ENCODE measurements at regions not wholly inside any gene's neighbourhood (a gene's known extent, or its start where the extent isn't known, plus 50 kb on each side); places are given as distances from the start of the nearest gene placed in this dataset.
"Not testable (repeated sequence)": the region's sequence is repeated elsewhere in the genome, so short reads cannot be mapped to it uniquely, and the experiment has no call there.

DNA sequence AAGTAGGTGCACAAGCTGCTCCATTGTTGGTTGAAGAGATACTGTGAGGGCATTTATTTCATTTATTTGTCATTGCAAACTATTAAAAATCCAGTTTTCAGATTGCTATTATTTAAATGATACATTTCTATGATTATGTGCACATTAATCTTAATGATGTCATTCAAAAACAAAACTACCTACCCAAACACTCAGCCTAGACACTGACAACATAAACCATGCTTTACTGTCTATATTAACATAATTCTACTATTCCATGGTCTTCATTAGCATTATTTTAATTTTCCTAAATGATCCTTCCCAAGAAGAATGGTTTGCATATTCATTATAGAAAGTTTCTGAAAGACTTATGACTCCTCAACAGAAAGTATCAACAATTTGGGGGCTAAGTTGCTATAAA lies 813.0 kb upstream of the SLITRK5 start:
- no peak for DNase-seq (ENCODE audit: low read depth in 2 of 2)

DNA sequence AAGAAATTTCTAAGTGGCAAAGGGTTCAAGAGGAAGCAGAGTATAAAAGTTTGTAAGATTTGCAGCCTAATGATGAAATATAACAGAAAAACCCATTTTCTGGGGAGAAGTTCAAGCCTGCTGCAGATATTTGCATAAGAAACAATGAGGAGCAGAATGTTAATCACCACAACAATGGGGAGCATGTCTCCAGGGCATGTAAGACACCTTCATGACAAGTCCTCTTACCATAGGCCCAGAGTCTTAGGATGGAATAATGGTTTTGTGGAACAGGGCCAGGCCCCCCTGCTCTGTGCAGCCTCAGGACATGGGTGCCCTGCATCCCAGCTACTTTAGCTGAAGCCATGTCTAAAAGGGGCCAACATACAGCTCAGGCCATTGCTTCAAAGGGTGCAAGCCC lies 809.0 kb upstream of the SLITRK5 start:
- DNase-seq (ENCODE audit: low read depth in 2 of 2), result no peak

DNA sequence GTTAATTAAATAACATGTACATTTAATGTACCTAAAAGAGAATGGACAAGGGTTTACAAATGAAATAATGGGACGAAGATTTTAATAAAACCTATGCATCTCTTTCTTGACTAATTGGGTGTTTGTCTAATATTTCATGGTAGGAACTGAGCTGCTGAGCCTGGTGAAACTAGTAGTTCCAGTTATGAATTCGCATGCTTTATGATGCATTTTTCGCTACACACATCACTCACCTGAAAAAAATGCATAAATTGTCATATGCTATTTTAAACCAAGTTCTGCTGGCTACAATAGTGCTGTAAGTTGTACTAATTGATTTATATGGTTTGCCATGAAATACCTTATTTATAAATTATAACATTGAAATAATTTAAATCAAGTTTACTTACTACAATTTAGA lies 806.8 kb upstream of the SLITRK5 start:
- no peak for DNase-seq (ENCODE audit: low read depth in 2 of 2)

DNA sequence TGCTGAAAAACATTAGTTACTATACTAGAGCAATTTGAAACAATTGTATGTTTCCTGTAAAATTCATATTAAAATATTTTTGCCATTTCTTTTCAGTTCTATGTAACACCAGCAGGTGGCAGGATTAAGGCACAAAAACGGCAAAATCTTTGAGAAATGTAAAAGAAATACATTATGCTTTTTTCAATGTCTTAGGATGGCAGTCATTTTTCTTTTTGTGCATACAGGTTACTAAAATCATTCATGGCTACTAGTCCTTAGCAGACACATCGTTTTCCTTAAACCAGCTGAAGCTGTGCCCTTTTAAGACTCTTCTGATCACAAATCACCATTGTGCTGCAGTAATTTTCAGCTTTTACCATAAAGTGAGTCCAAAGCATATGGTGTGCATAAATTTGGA lies 800.7 kb upstream of the SLITRK5 start:
- no peak for DNase-seq (ENCODE audit: low read depth in 2 of 2)

DNA sequence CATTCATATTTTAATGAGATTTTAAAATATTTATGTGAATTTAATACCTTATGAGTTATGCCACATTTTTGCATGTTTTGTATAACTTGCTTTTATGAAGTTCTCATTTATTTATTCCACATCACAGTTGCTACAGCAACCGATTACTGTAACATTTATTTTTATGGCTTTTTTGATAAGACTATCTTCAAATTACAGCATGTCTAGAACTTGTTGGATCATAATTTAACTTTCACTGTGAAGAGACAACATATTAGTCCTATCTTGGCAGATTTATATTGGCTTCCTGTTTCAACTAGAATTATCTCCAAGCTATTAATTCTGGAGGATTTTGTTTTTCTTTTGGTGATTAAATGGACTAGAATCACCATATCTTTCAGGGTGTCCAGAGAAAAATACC lies 793.7 kb upstream of the SLITRK5 start:
- DNase-seq (ENCODE audit: low read depth in 2 of 2), result no peak

DNA sequence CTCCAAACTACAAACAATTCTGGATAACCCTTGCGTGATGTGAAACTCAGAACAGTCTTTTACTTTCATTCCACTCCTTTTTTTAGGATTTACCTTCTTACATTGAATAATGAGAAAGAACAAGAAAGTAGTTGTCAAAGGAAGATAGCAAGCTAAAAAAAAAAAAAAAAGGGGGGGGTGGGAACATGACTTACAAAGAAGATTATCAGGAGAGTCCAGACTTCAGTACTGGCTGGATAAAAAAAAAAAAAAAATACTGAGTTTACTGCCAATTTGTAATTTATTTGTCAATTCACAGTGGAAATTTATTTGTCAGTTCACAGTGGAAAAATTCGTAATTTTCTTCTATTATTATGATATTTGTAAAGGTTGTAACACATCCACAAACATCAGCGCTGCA lies 792.4 kb upstream of the SLITRK5 start:
- no peak for DNase-seq (ENCODE audit: low read depth in 2 of 2)

DNA sequence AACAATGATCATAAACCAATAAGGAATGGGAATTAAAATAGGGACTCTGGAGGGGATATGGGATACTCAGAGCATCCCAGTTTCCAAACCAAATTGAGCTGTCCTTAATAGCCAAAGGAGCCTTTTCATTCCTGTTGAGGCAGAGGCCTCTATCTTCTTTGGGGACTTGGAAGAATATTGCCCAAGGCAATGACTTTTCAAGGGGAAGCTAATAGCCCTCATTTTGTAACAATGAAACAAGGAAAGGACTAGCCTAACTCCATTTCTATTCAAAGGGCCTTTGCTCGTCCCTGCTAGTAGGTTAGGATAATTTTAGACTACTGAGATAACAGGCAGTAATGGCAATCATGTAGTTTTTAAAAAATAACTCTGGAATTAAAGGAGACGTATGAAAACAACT lies 789.8 kb upstream of the SLITRK5 start:
- DNase-seq (ENCODE audit: low read depth in 2 of 2), result no peak

DNA sequence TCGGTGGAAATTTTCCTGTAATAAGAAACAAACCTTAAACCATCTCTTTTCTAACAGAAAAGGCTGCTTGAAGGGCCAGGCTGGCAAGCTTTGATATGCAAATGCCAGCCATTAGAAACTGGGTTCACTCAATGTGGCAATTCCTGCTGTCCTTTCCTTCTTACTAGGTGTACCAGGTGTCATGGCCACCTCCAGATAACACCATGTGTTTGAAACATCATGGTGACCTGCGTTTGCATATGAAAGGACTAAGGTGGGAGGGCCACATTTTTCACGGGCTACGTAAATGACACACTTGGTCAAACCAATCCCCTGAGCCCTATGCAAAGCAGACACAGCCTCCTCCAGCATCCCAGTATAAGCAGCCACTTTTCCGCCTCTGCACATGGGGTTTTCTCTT lies 789.1 kb upstream of the SLITRK5 start:
- no peak for DNase-seq (ENCODE audit: low read depth in 2 of 2)

DNA sequence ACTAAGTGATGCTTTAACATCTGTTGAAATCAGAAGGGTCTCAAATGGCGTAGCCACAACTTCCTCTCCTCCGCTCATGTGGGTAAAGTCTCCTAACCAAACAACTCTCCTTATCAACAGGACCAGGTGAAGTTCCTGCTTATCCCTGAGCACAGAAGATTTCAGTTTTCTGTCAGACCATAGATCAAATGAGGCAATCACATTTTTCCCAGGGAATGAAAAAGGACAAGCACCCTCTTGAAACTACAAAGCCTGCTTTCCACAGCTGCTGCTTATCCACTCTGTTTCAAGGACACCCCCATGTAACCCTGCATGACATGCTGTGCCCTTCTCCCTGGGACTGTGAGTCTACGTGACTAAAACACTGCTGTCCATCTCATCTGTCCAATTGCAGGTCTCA lies 788.3 kb upstream of the SLITRK5 start:
- no peak for DNase-seq (ENCODE audit: low read depth in 2 of 2)

DNA sequence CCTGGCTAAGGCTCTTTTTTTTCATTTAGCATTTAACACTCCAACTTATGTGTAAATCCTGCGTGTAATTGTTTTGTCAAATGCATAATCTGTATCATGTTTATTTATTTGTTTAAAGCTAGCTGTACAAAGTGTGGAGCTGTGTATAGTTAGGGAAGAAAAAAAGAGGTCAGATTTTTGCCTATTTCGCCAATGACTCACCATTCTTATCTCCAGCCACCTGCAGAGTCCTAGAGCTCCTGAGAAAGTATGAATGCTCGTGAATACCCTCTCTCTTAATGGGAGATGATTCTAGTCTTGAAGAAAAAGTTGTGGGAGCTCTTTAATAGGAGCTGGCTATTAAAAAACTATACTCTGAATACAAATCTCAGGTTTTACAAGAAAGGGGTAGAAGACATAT lies 778.8 kb upstream of the SLITRK5 start:
- no peak for DNase-seq (ENCODE audit: low read depth in 2 of 2)

DNA sequence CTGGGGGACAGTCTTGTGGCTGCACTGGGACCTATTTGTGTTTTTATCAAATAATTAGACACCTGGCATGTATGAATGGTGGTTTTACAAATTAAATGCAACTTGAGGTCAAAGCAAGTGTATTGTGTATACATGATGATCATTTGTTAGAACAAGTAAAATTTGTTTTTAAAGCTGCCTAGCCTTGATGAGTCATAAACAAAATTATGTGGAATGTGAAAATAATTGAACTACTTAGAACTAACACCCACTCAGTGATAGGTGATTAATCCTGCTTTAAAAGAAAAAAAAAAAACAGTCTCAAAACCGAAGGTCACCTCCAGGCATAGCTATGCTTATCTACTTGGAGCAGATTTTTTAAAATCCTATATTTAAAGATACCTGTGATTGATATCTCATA lies 770.3 kb upstream of the SLITRK5 start:
- no peak for DNase-seq (ENCODE audit: low read depth in 2 of 2)

DNA sequence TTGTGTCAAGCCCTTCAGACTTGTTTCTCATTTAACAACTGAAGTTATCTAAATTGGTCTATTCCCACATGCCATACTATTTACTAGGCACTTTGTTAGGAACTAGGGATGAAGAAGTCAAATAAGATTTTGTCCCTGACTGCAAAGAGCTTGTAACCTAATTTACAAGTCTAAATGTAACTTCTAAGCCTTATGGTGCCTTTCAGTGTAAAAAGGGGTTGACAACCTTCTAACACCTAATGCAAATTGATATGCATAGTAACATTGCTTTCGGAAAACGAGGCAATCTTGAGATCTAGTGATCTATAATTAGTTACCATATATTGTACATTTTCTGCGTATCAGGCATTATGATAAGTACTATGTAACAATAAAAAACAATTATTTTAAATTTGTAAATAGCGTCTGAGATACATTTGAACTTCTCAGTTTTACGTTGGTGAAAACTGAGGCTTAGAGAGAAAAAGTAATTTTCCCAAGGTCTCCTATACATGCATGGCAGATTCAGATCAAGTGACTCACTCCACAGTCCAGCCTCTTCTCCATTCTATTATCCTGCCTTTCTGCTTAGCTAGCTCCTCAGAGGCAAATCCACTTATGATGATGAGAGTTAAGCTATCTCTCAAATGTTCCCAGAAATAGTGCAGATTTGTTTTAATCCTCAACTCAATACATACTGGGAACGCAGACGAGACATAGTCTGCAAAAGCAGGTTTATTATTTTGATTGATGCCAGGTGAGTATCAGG lies 764.9 kb upstream of the SLITRK5 start:
- DNase-seq (ENCODE audit: low read depth in 2 of 2), result no peak

DNA sequence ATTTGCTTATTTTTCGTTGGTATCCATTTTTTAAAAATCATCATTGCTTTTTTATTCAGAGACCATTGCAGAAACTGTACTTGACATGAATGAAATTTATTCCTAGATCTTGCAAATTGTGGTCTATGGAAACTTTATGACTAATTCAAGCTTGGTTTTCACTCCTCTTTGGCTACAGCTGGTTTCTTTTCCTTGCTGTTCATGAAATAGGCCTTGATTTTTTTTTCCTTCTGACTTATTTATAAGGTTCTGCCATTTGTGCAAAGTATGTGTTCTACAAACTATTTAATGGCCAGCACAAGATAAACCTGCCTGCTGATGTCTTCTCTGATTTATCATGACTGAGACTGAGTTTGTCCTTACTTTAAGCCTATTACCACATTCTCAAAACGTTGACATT lies 764.0 kb upstream of the SLITRK5 start:
- no peak for DNase-seq (ENCODE audit: low read depth in 2 of 2)

DNA sequence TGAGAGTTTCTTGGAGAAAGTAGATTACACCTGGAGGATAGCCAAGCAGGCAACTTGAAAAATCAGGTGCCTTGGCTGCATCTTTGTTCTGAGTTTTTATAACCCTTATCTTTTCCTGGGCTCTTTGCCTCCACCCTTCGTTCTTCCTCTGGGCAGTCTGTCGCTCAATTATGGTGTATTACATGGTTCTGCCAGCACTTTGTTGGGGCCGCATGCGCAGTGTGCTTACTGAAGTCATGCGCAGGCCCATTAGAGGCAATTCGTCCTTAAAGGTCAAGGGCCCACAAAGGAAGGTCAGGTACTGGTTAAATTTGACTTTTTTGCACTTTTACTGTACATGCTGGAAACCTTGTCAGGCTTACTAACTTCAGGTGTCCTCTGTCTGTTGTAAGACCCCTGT lies 761.9 kb upstream of the SLITRK5 start:
- no peak for DNase-seq (ENCODE audit: low read depth in 2 of 2)

DNA sequence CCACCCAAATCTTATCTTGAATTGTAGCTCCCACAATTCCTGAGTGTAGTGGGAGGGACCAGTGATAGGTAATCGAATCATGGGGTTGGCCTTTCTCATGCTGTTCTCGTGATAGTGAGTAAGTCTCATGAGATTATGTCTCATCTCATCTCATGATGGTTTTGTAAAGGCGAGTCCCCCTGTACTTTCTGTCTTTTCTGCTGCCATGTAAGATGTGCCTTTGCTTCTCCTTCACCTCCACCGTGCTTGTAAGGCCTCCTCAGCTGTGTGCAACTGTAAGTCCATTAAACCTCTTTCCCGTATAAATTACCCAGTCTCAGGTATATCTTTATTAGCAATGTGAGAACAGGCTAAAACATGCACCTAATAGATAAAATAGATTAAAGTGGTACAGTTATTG lies 756.4 kb upstream of the SLITRK5 start:
- no peak for DNase-seq (ENCODE audit: low read depth in 2 of 2)

DNA sequence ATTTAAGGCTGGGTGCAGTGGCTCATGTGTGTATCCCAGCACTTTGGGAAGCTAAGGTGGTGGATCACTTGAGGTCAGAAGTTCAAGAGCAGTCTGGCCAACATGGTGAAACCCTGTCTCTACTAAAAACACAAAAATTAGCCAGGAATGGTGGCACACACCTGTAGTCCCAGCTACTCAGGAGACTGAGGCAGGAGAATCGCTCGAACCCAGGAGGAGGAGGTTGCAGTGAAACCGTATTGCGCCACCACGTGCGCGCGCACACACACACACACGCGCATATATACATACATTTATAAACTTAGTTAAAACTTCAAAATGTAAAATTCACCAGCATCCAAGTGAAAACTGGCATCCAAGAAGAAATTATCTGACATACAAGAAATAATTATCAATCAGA lies 753.7 kb upstream of the SLITRK5 start:
- not testable (repeated sequence) for DNase-seq (ENCODE audit: low read depth in 2 of 2)

DNA sequence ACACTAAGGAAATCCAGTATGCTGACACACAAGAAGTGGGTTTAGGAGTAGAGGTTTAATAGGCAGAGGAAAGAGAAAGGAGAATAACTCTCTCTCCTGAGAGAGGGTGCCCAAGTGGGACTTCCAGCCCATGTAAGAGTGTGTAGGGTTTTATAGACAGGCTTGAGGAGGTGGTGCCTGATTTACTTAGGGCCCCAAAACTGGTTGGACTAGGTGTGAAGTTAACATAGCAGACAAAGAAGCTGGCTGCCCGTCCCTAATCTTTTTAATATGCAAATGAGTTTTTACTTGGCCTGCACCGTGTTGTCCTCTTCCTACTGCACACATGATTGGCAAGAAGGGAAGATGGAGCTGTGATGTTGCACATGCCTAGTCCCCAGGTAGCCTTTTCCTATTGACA lies 752.5 kb upstream of the SLITRK5 start:
- no peak for DNase-seq (ENCODE audit: low read depth in 2 of 2)

DNA sequence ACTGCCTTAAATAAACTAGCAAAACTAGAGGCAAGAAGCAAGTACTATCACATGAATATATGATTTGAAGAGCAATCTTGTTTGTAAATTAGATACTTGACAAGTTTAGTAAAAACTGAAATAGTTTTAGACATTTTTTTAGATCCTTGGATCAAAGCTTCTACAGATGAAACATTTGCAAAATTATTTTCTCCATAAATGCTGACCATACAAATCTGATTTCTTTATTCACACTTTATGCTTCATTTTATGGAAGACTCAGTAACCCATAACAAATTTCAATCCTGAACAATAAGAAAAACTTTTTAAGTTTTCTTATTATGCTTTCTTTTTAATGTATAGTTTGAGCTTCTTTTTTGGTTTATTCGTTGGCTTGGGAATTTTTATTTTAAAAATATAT lies 750.2 kb upstream of the SLITRK5 start:
- no peak for DNase-seq (ENCODE audit: low read depth in 2 of 2)

DNA sequence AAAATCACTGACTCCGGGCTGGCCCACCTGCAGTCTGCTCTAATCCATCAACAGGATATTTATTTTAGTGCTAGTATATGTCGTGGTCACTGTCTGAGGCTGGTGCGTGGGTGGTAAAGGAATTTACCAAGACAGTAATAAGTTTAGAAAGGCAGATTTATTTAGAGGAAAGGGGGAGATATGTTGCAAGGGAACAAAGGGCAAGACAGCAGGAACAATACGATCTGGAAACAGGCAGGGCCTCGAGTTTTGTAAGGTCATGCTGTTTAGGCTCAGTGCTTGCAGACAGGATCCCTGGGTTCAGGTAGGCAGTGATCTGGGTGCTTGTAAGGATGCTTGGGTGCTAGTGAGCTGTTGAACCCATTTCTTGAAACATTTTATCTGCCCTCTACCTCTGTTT lies 748.2 kb upstream of the SLITRK5 start:
- DNase-seq (ENCODE audit: low read depth in 2 of 2), result no peak

DNA sequence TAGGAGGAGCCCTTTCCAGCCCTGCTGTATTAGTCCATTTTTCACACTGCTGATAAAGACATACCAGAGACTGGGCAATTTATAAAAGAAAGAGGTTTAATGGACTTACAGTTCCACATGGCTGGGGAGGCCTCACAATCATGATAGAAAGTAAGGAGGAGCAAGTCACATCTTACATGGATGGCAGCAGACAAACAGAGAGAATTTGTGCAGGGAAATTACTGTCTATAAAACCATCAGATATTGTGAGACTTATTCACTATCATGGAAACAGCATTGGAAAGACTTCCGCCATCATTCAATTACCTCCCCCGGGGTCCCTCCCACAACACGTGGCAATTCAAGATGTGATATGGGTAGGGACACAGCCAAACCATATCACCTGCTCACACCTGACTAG lies 744.3 kb upstream of the SLITRK5 start:
- not testable (repeated sequence) for DNase-seq (ENCODE audit: low read depth in 2 of 2)

DNA sequence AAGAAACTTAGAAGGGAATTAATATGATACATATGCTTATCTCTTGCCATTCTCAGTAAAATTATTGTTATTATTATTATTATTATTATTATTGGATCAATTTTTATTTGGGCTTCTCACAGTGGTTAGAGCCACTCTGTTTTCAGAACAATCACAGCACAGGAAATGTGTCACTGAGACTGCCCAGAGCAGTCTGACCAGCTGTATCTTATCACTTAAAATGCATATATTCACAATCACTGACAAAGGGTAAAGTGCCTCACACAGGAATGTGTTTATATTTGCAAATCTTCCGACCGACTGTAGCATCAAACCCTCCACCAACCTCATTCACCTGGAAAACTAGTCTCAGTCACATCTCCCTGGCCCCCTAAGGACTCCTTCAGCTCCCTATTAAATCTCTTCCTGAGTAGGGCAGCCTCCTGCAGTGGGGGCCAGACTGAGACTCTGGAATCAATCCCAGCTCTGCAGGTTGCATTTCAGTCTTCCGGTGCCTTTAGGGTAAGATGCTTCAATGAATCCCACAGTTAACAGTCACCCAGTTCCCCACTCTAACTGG lies 738.3 kb upstream of the SLITRK5 start:
- no peak for DNase-seq (ENCODE audit: low read depth in 2 of 2)

DNA sequence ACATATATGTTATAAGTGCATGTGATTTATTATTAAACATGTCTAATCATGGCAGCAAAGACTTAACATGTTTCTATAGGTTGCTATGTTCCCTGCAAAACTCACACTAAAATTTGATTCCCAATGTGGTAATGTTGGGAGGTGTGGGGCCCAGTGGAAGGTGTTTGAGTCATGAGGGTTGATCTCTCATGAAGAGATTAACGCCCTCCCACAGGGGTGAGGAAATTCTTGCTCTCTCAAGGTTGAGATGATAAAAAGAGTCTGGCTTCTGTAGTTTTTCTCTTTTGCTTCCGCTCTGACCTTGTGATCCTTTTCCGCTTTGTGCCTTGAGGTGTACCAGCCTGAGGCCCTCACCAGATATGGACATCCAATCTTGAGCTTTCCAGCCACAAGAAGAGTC lies 737.5 kb upstream of the SLITRK5 start:
- no peak for DNase-seq (ENCODE audit: low read depth in 2 of 2)

DNA sequence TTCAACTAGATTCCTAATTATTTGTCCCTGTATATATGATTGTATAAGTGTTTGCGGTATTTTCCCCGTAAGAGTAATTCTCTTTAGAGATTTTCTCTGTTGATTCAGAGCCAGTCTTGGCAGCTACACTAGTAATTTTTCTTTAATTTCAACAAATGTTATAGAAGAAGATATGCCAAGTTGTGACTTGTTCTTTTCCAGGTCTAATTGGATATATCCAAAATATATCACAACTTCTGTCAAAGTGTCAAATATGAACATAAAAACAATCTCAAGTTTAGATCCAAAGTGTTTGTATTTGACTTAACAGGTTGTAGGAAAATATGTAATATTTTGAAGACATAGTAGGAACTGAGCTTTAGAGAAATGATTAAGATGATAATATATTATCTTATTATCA lies 733.9 kb upstream of the SLITRK5 start:
- DNase-seq (ENCODE audit: low read depth in 2 of 2), result no peak

DNA sequence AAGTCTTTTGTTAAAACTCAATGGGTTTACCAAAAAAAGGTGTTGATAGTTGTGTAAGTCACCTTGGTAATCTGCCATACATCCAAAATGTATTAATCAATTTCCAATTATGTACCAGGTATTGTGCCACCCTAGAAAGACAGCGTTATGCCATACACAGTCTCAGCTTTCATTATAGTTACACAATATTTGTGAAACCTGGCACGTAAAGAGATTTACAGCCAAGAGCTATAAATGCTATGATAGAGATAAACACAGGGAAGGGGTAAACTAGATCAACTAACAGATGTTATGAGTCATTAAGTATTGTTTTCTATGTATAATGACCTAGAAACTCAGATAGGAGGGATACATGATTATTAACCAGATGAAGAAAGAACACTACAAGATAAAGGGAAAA lies 725.6 kb upstream of the SLITRK5 start:
- no peak for DNase-seq (ENCODE audit: low read depth in 2 of 2)
